HL-60 (cell line): ENCODE measurements at regions not wholly inside any gene's neighbourhood (a gene's known extent, or its start where the extent isn't known, plus 50 kb on each side); places are given as distances from the start of the nearest gene placed in this dataset.

Source experiments
- DNase-seq, 2 experiments: peaks; one replicate each; pipeline ENCODE4 v3.0.0-alpha.2; 2010 to 2020; ENCODE audit warnings: low read depth in 1 of 2, low spot score in 1 of 2
- H3K27ac ChIP-seq: fragments of 250-450 bp; sonication (Bioruptor Pico); replicated peaks from 2 replicates; pipeline ENCODE4 v1.5.1; 2020; ENCODE audit warnings: mild to moderate bottlenecking, moderate library complexity
- H3K27me3 ChIP-seq: fragments of 250-450 bp; sonication (Bioruptor Pico); 2 replicates; pipeline ENCODE4 v1.5.1; 2021; ENCODE audit warnings: mild to moderate bottlenecking, moderate library complexity; ENCODE audit not compliant: insufficient read depth, poor library complexity, severe bottlenecking
- H3K4me3 ChIP-seq: replicated peaks from 2 replicates; pipeline ENCODE4 v1.5.1; 2011; ENCODE audit warnings: mild to moderate bottlenecking, control low read depth, low read length; ENCODE audit not compliant: insufficient read depth
- GABPA ChIP-seq: IDR thresholded peaks from 2 replicates; pipeline ENCODE4 v1.6.1; 2012; ENCODE audit warnings: low read depth
- POLR2AphosphoS5 ChIP-seq: IDR thresholded peaks from 2 replicates; pipeline ENCODE4 v1.6.1; 2012; ENCODE audit warnings: low read depth
- SPI1 ChIP-seq: IDR thresholded peaks from 2 replicates; pipeline ENCODE4 v1.6.1; 2012; ENCODE audit warnings: low read depth, mild to moderate bottlenecking, borderline replicate concordance
- TF ChIP-seq, protein P1 (sequence below): IDR thresholded peaks from one replicate; pipeline ENCODE4 v1.5.1; 2011; ENCODE audit warnings: low read length, control low read depth, inconsistent platforms; ENCODE audit not compliant: insufficient read depth
- TF ChIP-seq, protein P2 (sequence below): IDR thresholded peaks from 2 replicates; pipeline ENCODE4 v1.6.1; 2012; ENCODE audit warnings: low read depth; ENCODE audit not compliant: insufficient replicate concordance

DNA sequence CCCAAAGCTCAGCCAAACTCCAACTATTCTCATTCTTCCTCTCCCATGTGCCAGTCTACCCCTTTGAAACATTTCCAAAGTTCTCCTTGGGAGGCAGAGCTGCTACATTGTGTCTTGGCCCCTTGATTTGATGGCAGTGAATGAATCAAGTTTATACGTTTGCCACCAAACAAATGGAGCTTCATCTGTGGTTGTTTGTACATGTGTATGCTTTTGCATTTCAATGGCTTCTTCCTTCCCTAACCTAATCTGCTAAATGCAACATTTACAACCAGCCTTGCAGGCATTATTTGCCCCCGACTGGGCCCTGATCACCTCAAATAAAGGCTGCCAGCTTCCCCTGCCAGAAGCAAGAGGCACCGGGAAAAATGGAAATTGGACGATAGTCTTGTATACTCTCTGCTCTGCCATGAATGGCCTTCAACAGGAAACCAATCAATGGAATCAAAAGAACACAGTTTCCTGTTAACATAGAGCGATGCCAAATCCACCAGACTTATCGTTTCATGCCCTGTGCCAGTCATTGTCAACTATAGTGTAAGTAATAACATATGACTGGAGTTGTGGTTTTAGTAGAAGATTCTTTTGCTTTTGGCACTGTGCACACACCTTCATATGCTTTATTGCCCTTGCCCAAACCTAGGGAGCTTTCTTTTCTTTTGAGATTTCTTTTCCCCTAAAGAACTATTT, 97.8 kb downstream of the TMEM30B start:
- no peak for DNase-seq

DNA sequence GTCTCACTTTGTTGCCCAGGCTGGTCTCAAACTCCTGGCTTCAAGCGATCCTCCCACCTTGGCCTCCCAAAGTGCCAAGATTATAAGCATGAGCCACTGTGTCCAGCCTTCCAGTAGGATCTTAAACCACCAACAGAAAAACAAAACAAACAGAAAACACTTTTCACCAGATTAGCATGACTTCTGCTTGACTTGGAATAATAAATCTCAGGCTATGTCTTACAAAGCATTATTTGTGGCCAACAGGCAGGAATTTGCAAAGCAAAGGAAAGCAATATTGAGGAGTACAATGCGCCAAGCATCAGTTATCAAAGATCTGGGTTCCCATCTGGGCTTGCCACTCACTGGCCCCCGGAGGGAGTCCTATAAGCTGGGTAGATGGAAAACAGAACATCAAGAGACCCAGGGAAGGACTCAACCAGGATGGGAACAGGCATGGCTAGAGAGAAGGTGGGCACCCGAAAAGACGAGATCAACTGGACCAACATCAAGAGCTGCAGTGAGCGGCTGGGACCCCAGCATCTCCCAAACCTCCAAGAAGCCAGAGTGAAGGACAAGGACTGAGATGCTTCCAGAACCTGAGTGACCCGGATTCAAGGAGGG, 101.2 kb downstream of the TMEM30B start:
- TF ChIP-seq POLR2AphosphoS5: no peak
- TF ChIP-seq, protein P1, sequence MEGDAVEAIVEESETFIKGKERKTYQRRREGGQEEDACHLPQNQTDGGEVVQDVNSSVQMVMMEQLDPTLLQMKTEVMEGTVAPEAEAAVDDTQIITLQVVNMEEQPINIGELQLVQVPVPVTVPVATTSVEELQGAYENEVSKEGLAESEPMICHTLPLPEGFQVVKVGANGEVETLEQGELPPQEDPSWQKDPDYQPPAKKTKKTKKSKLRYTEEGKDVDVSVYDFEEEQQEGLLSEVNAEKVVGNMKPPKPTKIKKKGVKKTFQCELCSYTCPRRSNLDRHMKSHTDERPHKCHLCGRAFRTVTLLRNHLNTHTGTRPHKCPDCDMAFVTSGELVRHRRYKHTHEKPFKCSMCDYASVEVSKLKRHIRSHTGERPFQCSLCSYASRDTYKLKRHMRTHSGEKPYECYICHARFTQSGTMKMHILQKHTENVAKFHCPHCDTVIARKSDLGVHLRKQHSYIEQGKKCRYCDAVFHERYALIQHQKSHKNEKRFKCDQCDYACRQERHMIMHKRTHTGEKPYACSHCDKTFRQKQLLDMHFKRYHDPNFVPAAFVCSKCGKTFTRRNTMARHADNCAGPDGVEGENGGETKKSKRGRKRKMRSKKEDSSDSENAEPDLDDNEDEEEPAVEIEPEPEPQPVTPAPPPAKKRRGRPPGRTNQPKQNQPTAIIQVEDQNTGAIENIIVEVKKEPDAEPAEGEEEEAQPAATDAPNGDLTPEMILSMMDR: no peak
- Histone ChIP-seq H3K27me3 (no peaks in the 10 kb centered on the region), H3K4me3 (no peak overlapping the region), H3K27ac (no peak overlapping the region)
- no peak for DNase-seq

More for the DNA sequence above, 97.8 kb downstream of the TMEM30B start:
- no peak overlapping the region for H3K4me3 ChIP-seq
- peaks cover 11% of the 10 kb centered on the region for H3K27me3 ChIP-seq
- H3K27ac ChIP-seq: no peak overlapping the region
- TF ChIP-seq POLR2AphosphoS5 (no peak), SPI1 (no peak)
- TF ChIP-seq, protein P2, sequence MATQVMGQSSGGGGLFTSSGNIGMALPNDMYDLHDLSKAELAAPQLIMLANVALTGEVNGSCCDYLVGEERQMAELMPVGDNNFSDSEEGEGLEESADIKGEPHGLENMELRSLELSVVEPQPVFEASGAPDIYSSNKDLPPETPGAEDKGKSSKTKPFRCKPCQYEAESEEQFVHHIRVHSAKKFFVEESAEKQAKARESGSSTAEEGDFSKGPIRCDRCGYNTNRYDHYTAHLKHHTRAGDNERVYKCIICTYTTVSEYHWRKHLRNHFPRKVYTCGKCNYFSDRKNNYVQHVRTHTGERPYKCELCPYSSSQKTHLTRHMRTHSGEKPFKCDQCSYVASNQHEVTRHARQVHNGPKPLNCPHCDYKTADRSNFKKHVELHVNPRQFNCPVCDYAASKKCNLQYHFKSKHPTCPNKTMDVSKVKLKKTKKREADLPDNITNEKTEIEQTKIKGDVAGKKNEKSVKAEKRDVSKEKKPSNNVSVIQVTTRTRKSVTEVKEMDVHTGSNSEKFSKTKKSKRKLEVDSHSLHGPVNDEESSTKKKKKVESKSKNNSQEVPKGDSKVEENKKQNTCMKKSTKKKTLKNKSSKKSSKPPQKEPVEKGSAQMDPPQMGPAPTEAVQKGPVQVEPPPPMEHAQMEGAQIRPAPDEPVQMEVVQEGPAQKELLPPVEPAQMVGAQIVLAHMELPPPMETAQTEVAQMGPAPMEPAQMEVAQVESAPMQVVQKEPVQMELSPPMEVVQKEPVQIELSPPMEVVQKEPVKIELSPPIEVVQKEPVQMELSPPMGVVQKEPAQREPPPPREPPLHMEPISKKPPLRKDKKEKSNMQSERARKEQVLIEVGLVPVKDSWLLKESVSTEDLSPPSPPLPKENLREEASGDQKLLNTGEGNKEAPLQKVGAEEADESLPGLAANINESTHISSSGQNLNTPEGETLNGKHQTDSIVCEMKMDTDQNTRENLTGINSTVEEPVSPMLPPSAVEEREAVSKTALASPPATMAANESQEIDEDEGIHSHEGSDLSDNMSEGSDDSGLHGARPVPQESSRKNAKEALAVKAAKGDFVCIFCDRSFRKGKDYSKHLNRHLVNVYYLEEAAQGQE: no peak

DNA sequence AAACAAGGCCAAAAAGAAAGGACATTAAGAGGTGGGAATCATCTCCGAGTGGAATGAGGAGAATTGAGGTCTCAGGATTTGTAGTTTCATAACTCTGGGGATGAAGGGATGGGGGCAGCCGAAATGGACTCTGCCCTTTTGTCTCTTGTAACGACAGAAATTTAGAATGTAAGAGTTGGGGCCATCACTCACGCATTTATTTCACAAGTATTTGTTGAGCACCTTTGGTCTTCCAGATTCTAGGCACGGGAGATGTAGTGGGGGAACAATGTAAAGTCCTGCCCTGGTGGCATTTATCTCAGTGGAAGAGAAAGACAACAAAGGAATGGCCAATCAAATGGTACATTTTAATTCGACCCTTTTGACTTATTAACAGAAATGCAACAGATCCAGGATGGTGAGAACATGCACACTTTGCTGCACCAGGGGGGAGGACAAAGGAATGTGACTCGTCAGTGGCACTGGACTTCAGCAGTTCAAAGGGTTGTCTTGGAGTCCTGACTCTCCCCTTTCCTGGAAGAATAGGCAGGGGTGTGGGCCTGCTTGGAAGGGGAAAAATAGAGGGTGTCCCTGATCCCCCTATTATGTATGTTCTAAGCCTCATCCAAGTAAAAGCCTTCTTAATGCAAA, 102.0 kb downstream of the TMEM30B start:
- TF ChIP-seq SPI1: no peak
- TF ChIP-seq GABPA: no peak
- TF ChIP-seq, protein P1: no peak
- TF ChIP-seq, protein P2: no peak
- TF ChIP-seq POLR2AphosphoS5: no peak
- H3K4me3 ChIP-seq: no peak overlapping the region
- no peak for DNase-seq
- no peak overlapping the region for H3K27ac ChIP-seq
- no peaks in the 10 kb centered on the region for H3K27me3 ChIP-seq

DNA sequence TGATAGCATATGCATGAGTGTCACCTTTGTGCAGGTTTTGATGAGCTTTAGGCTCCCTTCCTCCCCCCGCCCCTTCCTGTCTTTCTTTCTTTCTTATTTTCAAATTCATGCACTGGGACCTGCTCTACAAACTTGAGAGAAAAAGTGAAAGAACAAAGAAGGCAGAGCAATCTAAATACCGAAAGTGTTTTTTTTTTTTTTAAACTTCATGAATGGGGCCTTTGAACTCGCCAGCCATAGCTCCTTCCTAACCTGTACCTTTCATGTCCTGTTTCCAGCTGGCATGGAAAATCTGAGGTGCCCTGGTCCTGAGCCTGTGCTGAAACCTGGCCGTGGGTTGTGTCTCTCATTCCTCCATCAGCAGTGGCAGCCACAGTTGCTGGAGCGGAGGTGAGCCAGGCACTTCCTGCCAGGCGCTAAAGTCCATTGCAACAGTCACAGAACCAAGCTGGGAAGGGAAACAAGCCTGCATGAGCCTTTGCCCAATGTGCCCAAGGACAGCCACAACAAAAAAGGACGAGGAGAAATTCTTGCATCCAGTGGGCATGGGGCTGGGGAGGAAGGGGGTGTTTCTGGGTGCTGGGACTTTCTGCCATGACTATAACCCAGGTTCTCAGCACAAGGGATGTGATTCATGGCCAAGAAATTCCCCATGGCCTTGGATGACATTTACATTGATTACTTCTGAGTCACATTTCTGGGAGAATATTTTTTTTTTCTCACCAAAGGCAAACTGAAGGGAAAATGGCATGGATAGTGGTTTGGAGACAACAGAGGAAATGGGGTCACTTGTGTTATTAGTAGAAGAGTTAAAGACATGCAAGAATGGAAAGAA, 102.7 kb downstream of the TMEM30B start:
- Histone ChIP-seq H3K4me3 (no peak overlapping the region), H3K27ac (no peak overlapping the region), H3K27me3 (no peaks in the 10 kb centered on the region)
- TF ChIP-seq, protein P1: no peak
- TF ChIP-seq SPI1 (no peak), POLR2AphosphoS5 (no peak), GABPA (no peak)
- TF ChIP-seq, protein P2: no peak
- DNase-seq: no peak
